MM.1S (cell line): ENCODE measurements at regions not wholly inside any gene's neighbourhood (a gene's known extent, or its start where the extent isn't known, plus 50 kb on each side); places are given as distances from the start of the nearest gene placed in this dataset.

ENCODE experiments used
- DNase-seq: peaks from one replicate; pipeline ENCODE4 v3.0.0-alpha.2; 2015
- H2AFZ ChIP-seq: fragments of 300-600 bp; sonication (generic); 2 replicates; pipeline ENCODE4 v1.6.0; 2016; ENCODE audit warnings: antibody characterized with exemption, low read length
- H3F3A ChIP-seq: fragments of 300-600 bp; sonication (generic); 2 replicates; pipeline ENCODE4 v1.6.1; 2016; ENCODE audit warnings: mild to moderate bottlenecking, antibody characterized with exemption, low read length, moderate library complexity, mixed read lengths; ENCODE audit not compliant: insufficient read depth
- H3K27ac ChIP-seq: fragments of 300-600 bp; sonication (generic); 2 replicates; pipeline ENCODE4 v1.5.1; 2016; ENCODE audit warnings: mild to moderate bottlenecking, low read length
- H3K27me3 ChIP-seq: fragments of 300-600 bp; sonication (generic); replicated peaks from 2 replicates; pipeline ENCODE4 v1.6.0; 2016; ENCODE audit warnings: low read length; ENCODE audit not compliant: insufficient read depth
- H3K36me3 ChIP-seq: fragments of 300-600 bp; sonication (generic); replicated peaks from 2 replicates; pipeline ENCODE4 v1.6.1; 2016; ENCODE audit warnings: mild to moderate bottlenecking, low read length, mixed read lengths; ENCODE audit not compliant: insufficient read depth
- H3K4me1 ChIP-seq: fragments of 300-600 bp; sonication (generic); 2 replicates; pipeline ENCODE4 v1.6.1; 2016; ENCODE audit warnings: low read length, mixed read lengths
- H3K4me2 ChIP-seq: fragments of 300-600 bp; sonication (generic); 2 replicates; pipeline ENCODE4 v1.6.0; 2016; ENCODE audit warnings: low read depth, low read length
- H3K4me3 ChIP-seq: fragments of 300-600 bp; sonication (generic); 2 replicates; pipeline ENCODE4 v1.5.1; 2016; ENCODE audit warnings: low read length, mixed read lengths
- H3K79me2 ChIP-seq: fragments of 300-600 bp; sonication (generic); 2 replicates; pipeline ENCODE4 v1.6.1; 2016; ENCODE audit warnings: mixed run types, low read length, mixed read lengths
- H3K9ac ChIP-seq: fragments of 300-600 bp; sonication (generic); 2 replicates; pipeline ENCODE4 v1.6.1; 2016; ENCODE audit warnings: low read length, mixed read lengths
- H3K9me2 ChIP-seq: fragments of 300-600 bp; sonication (generic); replicated peaks from 2 replicates; pipeline ENCODE4 v1.6.1; 2016; ENCODE audit warnings: mild to moderate bottlenecking, low read length, mixed read lengths; ENCODE audit not compliant: insufficient read depth
- H3K9me3 ChIP-seq: fragments of 300-600 bp; sonication (generic); replicated peaks from 2 replicates; pipeline ENCODE4 v1.6.1; 2016; ENCODE audit warnings: mild to moderate bottlenecking, low read length, mixed read lengths; ENCODE audit not compliant: insufficient read depth
- H4K20me1 ChIP-seq: fragments of 300-600 bp; sonication (generic); 2 replicates; pipeline ENCODE4 v1.6.1; 2016; ENCODE audit warnings: mild to moderate bottlenecking, low read length, moderate library complexity, mixed read lengths; ENCODE audit not compliant: insufficient read depth
- CTCF ChIP-seq: fragments of 300-600 bp; sonication (generic); IDR thresholded peaks from 2 replicates; pipeline ENCODE4 v1.5.1; 2016; ENCODE audit warnings: antibody characterized with exemption, low read length, mixed read lengths
- EZH2 ChIP-seq: fragments of 300-600 bp; sonication (generic); optimal IDR thresholded peaks from 2 replicates; pipeline ENCODE3; 2017; ENCODE audit warnings: low read depth, mild to moderate bottlenecking, antibody characterized with exemption, low read length, mixed read lengths
- EZH2phosphoT487 ChIP-seq: fragments of 300-600 bp; sonication (generic); IDR thresholded peaks from 2 replicates; pipeline ENCODE4 v1.6.1; 2018; ENCODE audit warnings: antibody characterized with exemption, low read length

GRCh38 chr13:53198017-53198416, 169.4 kb downstream of the OLFM4 start:
- Histone ChIP-seq H3K79me2 (no peaks in the 10 kb centered on the region), H4K20me1 (no peaks in the 10 kb centered on the region), H3F3A (no peaks in the 10 kb centered on the region), H3K4me1 (no peaks in the 10 kb centered on the region), H3K36me3 (no peaks in the 10 kb centered on the region), H3K27ac (no peak overlapping the region), H3K9ac (no peak overlapping the region), H3K4me2 (no peak overlapping the region), H3K9me3 (no peaks in the 10 kb centered on the region), H2AFZ (no peak overlapping the region), H3K27me3 (no peaks in the 10 kb centered on the region), H3K4me3 (no peak overlapping the region), H3K9me2 (no peaks in the 10 kb centered on the region)
- no peak for DNase-seq
- no peak for TF ChIP-seq EZH2phosphoT487
- TF ChIP-seq EZH2 = no peak
- TF ChIP-seq CTCF = no peak

GRCh38 chr13:53198736-53199135, 170.1 kb downstream of the OLFM4 start:
- DNase-seq = no peak
- H3K9ac ChIP-seq = no peak overlapping the region
- TF ChIP-seq CTCF (no peak), EZH2phosphoT487 (no peak)

GRCh38 chr13:53200075-53200474, 171.5 kb downstream of the OLFM4 start:
- Histone ChIP-seq H3K79me2 (no peaks in the 10 kb centered on the region), H4K20me1 (no peaks in the 10 kb centered on the region), H3K27ac (no peak overlapping the region), H3K9ac (no peak overlapping the region), H3K4me1 (no peaks in the 10 kb centered on the region), H3K36me3 (no peaks in the 10 kb centered on the region), H3K4me2 (no peak overlapping the region), H3K9me3 (no peaks in the 10 kb centered on the region), H2AFZ (no peak overlapping the region), H3F3A (no peaks in the 10 kb centered on the region), H3K27me3 (no peaks in the 10 kb centered on the region), H3K9me2 (no peaks in the 10 kb centered on the region), H3K4me3 (no peak overlapping the region)
- TF ChIP-seq EZH2phosphoT487 = no peak
- TF ChIP-seq EZH2 = no peak
- TF ChIP-seq CTCF = no peak
- no peak for DNase-seq

More at GRCh38 chr13:53198736-53199135, 170.1 kb downstream of the OLFM4 start:
- Histone ChIP-seq H3K27ac (no peak overlapping the region), H4K20me1 (no peaks in the 10 kb centered on the region), H3K9me3 (no peaks in the 10 kb centered on the region), H3F3A (no peaks in the 10 kb centered on the region), H3K4me2 (no peak overlapping the region), H3K36me3 (no peaks in the 10 kb centered on the region), H3K27me3 (no peaks in the 10 kb centered on the region), H3K4me1 (no peaks in the 10 kb centered on the region), H3K79me2 (no peaks in the 10 kb centered on the region), H3K9me2 (no peaks in the 10 kb centered on the region), H2AFZ (no peak overlapping the region), H3K4me3 (no peak overlapping the region)
